ENCODE measurements at regions not wholly inside any gene's neighbourhood (a gene's known extent, or its start where the extent isn't known, plus 50 kb on each side); places are given as distances from the start of the nearest gene placed in this dataset.

DNA sequence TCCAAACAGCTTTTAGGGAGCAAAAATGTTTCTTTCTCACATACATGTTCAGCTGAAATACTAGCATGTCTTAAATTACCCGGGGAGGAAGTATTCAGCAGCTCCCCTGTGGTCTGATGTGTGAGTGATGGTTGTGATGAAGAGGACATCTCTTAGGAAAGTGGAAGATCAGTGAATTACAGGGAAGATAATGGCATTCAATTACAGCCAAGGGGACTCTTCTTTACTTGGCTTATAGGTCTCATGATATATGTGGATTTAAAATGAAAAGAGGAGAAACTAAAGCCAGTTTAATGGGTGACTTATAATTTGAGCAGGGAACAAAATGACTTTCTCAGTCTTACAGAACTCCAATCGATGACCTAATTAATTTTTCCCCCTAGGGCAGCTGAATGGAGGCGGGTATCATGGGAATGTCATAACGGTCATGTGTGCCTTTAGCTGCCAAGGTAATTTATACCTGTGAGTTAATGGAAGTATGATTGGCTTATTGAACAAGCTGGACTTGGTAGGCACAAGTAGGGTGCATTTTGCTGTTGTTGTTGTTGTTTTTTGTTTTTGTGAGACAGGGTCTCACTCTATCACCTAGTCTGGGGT is 198.8 kb downstream of the HIPK3 start:
- TF ChIP-seq POLR2A (IDR thresholded peaks at IDR 0.05) (no peak), POLR2AphosphoS5 (IDR thresholded peaks at IDR 0.05) (no peak), EP300 (IDR thresholded peaks at IDR 0.05) (no peak)
- TF ChIP-seq, protein P1, sequence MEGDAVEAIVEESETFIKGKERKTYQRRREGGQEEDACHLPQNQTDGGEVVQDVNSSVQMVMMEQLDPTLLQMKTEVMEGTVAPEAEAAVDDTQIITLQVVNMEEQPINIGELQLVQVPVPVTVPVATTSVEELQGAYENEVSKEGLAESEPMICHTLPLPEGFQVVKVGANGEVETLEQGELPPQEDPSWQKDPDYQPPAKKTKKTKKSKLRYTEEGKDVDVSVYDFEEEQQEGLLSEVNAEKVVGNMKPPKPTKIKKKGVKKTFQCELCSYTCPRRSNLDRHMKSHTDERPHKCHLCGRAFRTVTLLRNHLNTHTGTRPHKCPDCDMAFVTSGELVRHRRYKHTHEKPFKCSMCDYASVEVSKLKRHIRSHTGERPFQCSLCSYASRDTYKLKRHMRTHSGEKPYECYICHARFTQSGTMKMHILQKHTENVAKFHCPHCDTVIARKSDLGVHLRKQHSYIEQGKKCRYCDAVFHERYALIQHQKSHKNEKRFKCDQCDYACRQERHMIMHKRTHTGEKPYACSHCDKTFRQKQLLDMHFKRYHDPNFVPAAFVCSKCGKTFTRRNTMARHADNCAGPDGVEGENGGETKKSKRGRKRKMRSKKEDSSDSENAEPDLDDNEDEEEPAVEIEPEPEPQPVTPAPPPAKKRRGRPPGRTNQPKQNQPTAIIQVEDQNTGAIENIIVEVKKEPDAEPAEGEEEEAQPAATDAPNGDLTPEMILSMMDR (IDR thresholded peaks at IDR 0.05): no peak
- Histone ChIP-seq H3K36me3 (no peaks in the 10 kb centered on the region), H3K27ac (no peak overlapping the region), H3K4me3 (no peak overlapping the region), H3K4me1 (no peaks in the 10 kb centered on the region), H3K27me3 (peaks cover 0 to under 1% (median 0%) of the 10 kb centered on the region in 3 donors), H3K9me3 (no peaks in the 10 kb centered on the region)
- 77 to 91% (median 84%) methylated on average over 4 of the region's 4 CpGs for WGBS, 5 donors
- intact Hi-C loops (cut with DNase I; ENCODE audit: low total_unique reads): no loop called here
- DNase-seq: no peak

DNA sequence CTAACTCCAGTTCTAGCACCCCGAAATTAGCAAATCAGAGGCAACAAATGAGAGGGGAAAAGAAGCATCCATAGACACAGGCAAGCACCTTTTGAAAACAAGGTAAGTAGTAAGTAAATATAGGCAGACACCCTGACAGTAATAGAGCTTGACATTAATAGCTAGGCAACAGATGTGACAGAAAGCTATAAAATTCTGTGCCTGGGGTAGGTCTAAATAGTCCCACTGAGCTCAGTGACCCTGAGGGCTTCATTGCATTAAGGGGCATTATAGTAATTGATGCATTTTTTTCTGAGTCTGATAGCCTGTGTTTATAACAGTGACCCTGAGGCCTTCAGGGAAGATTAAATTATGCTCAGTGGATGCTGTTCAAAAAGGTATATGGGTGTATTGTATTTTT is 197.1 kb downstream of the HIPK3 start:
- Histone ChIP-seq H3K9me3 (no peaks in the 10 kb centered on the region), H3K4me3 (no peak overlapping the region), H3K27ac (no peak overlapping the region), H3K4me1 (no peaks in the 10 kb centered on the region), H3K36me3 (no peaks in the 10 kb centered on the region), H3K27me3 (peaks cover 0 to 7% (median 0%) of the 10 kb centered on the region in 3 donors)
- no peak for DNase-seq
- no peak for TF ChIP-seq EP300 (IDR thresholded peaks at IDR 0.05)
- TF ChIP-seq, protein P1 (IDR thresholded peaks at IDR 0.05): no peak
- TF ChIP-seq POLR2AphosphoS5 (IDR thresholded peaks at IDR 0.05): no peak
- TF ChIP-seq POLR2A (IDR thresholded peaks at IDR 0.05): no peak
- intact Hi-C loops (cut with DNase I; ENCODE audit: low total_unique reads): no loop called here
- WGBS, 5 donors: 35 to 89% (median 74%) methylated on average over 1 of the region's 1 CpG

DNA sequence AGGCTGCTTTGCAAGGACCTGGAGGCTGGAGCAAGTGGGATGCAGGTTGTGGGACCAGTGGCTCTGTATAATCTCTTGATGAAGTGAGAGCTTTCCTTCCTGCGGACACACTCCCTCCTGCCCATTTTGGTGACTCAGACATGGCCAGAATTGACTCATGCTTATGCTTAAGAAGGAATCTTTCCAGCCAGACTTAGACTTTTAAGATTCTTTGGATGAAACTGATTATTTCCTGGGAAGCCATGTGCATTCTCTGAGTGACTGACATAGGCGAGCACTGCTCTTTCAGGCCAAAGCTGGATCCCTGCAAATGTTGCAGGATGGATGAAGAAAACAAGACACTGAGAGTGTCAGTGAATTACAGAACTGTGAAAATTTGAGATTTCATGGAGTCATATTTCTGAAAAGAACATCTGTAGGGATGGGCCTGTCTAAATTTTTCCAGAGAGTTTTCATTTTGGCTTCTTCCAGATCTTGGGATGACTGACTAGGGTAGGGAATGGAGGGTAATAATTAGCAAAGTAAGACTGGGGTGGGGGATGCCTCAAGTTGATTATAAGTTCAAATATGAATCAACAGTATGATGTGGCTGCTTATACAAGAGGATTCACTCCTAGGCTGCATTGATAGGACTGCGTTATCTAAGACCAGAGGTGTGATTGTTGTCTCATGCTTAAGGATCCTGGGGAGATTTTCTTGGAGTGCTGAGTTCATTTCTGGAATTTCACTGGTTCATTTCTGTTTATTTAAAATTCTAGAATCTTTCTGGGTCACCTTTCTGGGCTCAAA is 195.8 kb downstream of the HIPK3 start:
- WGBS, 5 donors: 75 to 83% (median 79%) methylated on average over 3 of the region's 3 CpGs
- no peaks in the 10 kb centered on the region for H3K36me3 ChIP-seq
- H3K27me3 ChIP-seq: peaks cover 0 to 7% (median 0%) of the 10 kb centered on the region in 3 donors
- no peaks in the 10 kb centered on the region for H3K4me1 ChIP-seq
- DNase-seq: no peak
- intact Hi-C loops (cut with DNase I; ENCODE audit: low total_unique reads): no loop called here
- H3K27ac ChIP-seq: no peak overlapping the region
- no peaks in the 10 kb centered on the region for H3K9me3 ChIP-seq
- H3K4me3 ChIP-seq: no peak overlapping the region
- TF ChIP-seq POLR2A (IDR thresholded peaks at IDR 0.05) (no peak), EP300 (IDR thresholded peaks at IDR 0.05) (no peak), POLR2AphosphoS5 (IDR thresholded peaks at IDR 0.05) (no peak)
- TF ChIP-seq, protein P1 (IDR thresholded peaks at IDR 0.05): no peak

DNA sequence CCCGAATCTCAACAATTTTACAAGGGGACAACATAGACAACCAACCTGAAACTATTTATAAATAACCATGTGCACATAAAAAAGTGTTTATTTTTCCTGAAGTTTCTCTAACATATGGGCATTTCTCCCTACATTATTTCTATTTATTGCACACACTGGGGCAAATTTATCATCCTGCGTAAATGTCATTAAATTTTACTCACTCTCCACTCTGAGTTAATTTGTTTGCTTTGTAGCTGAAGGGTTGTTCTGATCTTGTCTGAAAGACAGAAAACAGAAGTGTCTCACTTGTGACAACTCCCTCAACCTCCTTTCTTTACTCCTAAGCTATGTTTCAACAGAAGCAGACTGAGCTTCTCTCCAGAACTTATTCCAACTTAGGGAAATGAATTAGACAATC is 194.2 kb downstream of the HIPK3 start:
- intact Hi-C loops (cut with DNase I; ENCODE audit: low total_unique reads): no loop called here
- H3K27me3 ChIP-seq: peaks cover 0 to 7% (median 0%) of the 10 kb centered on the region in 3 donors
- no peak overlapping the region for H3K4me3 ChIP-seq
- no peaks in the 10 kb centered on the region for H3K4me1 ChIP-seq
- no peaks in the 10 kb centered on the region for H3K36me3 ChIP-seq
- TF ChIP-seq, protein P1 (IDR thresholded peaks at IDR 0.05): no peak
- TF ChIP-seq POLR2AphosphoS5 (IDR thresholded peaks at IDR 0.05) (no peak), POLR2A (IDR thresholded peaks at IDR 0.05) (no peak), EP300 (IDR thresholded peaks at IDR 0.05) (no peak)
- WGBS, 5 donors: 44 to 71% (median 54%) methylated on average over 2 of the region's 2 CpGs
- no peak for DNase-seq
- no peak overlapping the region for H3K27ac ChIP-seq
- H3K9me3 ChIP-seq: no peaks in the 10 kb centered on the region
